Adrenal gland (tissue), 9 donors: ENCODE measurements at regions not wholly inside any gene's neighbourhood (a gene's known extent, or its start where the extent isn't known, plus 50 kb on each side); places are given as distances from the start of the nearest gene placed in this dataset.

ENCODE experiments used
- DNase-seq, 7 donors: peaks; one replicate each; pipeline ENCODE4 v3.0.0-alpha.2; 2019 to 2020
- H3K27ac ChIP-seq, 5 donors: fragments of 200-600 bp; sonication (generic) in 4 of 5; 1 replicate in 3 of 5; 2 replicates in 2 of 5; pipeline versions ENCODE4 v1.5.1 to v1.8.0; 2016 to 2020; ENCODE audit warnings: mild to moderate bottlenecking in 1 of 5
- H3K27me3 ChIP-seq: fragments of 200-600 bp; 2 replicates; pipeline ENCODE4 v1.8.0; 2021
- H3K36me3 ChIP-seq, 2 donors: fragments of 200-600 bp; replicated peaks in 1 of 2; 1 replicate in 1 of 2; 2 replicates in 1 of 2; pipeline versions ENCODE4 v1.5.1 to v1.8.0; 2018 to 2022
- H3K4me1 ChIP-seq, 2 donors: fragments of 200-600 bp; replicated peaks in 1 of 2; 1 replicate in 1 of 2; 2 replicates in 1 of 2; pipeline versions ENCODE4 v1.5.1 to v1.8.0; 2018 to 2021
- H3K4me3 ChIP-seq, 4 donors: fragments of 200-600 bp; sonication (generic) in 3 of 4; one replicate each; pipeline ENCODE4 v1.5.1; 2016 to 2018
- H3K9me3 ChIP-seq, 3 donors: fragments of 200-600 bp; sonication (generic) in 1 of 3; replicated peaks in 1 of 3; 1 replicate in 2 of 3; 2 replicates in 1 of 3; pipeline versions ENCODE4 v1.5.1 to v1.8.0; 2016 to 2021
- POLR2A ChIP-seq, 2 donors: fragments of 450-650 bp; IDR thresholded peaks; one replicate each; pipeline ENCODE4 v1.6.1; 2017; ENCODE audit warnings: antibody characterized with exemption in 2 of 2, mild to moderate bottlenecking in 2 of 2, moderate library complexity in 1 of 2
- WGBS, 4 donors: extraction: QIAGEN DNeasy Blood & Tissue Kit in 2 of 4; methylation state at CpG; one replicate each; pipeline versions ENCODE4 v1.1.5 to v1.1.7; 2013 to 2017; 5-methylcytosine and 5-hydroxymethylcytosine counted together
- intact Hi-C, 2 donors: fragments of 100-400 bp; cut with DNase I; formaldehyde crosslinking; loops; one replicate each; pipeline versions ENCODE4 v1.14.1 to v1.15.0; 2022 to 2023
- TF ChIP-seq, protein P1 (sequence below), 6 experiments: fragments of 450-650 bp in 4 of 6; fragments of 200-600 bp in 2 of 6; sonication (generic) in 1 of 6; IDR thresholded peaks; 1 replicate in 5 of 6; 2 replicates in 1 of 6; pipeline versions ENCODE4 v1.5.1 to v1.8.0; 2016 to 2021; ENCODE audit warnings: antibody characterized with exemption in 6 of 6, mild to moderate bottlenecking in 2 of 6, moderate library complexity in 1 of 6
- donor health status: healthy with polysubstance abuse.
- donor health status: Bipolar disorder and iron deficiency.
- donor health status: DM: yes; HTN: yes; CAD: no.
- donor health status: DM: no; HTN: no; CAD: no.
- donor health status: DM: no; HTN: no; CAD: no.

DNA sequence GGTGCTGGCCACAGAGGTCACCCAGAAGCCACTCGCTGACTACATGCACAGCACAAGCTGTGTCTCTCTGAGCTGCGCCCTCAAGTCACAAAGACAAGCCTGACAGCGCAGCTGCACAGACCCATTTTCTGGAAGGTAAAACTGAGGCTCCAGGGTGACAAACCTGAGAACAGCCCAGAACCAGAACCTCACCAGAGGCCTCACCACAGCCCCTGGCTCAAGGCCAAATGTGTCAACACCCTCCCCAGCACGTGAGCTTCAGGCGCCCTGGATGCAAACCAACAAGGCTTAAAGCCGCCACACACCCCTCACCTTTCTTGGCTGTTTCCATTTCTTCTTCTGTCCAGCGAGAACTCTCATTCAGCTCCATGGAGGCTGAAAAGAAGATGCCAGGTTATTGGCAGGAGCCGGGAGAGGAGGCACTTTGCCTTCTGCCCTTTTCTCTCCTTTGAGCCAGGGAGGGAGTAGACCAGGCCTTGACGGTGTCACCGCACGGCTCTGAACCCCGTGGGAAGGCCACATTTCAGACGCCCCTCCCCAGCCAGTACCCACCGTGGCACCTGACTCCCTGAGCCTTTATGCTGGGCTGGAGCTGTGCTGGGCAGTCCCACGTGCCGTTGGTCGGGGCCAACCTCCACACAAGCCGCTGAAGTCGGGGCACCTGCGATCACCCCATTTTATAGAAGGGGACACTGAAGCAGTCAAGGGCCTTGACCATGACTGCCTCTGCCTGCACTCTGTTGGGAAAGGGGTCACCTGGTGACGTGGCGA, 103.1 kb downstream of the RFLNA start:
- TF ChIP-seq, protein P1, sequence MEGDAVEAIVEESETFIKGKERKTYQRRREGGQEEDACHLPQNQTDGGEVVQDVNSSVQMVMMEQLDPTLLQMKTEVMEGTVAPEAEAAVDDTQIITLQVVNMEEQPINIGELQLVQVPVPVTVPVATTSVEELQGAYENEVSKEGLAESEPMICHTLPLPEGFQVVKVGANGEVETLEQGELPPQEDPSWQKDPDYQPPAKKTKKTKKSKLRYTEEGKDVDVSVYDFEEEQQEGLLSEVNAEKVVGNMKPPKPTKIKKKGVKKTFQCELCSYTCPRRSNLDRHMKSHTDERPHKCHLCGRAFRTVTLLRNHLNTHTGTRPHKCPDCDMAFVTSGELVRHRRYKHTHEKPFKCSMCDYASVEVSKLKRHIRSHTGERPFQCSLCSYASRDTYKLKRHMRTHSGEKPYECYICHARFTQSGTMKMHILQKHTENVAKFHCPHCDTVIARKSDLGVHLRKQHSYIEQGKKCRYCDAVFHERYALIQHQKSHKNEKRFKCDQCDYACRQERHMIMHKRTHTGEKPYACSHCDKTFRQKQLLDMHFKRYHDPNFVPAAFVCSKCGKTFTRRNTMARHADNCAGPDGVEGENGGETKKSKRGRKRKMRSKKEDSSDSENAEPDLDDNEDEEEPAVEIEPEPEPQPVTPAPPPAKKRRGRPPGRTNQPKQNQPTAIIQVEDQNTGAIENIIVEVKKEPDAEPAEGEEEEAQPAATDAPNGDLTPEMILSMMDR (IDR thresholded peaks at IDR 0.05): no peak
- no peak for TF ChIP-seq POLR2A (IDR thresholded peaks at IDR 0.05)
- Histone ChIP-seq H3K27ac (peak overlapping the region in 3 of 5 donors; percentile 55 to 100 (median 99)), H3K9me3 (no peaks in the 10 kb centered on the region), H3K27me3 (no peaks in the 10 kb centered on the region), H3K36me3 (peaks cover 0 to 50% of the 10 kb centered on the region in 2 donors), H3K4me3 (no peak overlapping the region), H3K4me1 (peaks cover 31 to 69% of the 10 kb centered on the region in 2 donors)
- WGBS, 4 donors: 73 to 74% (median 74%) methylated on average over 18 to 22 of the region's 22 CpGs
- intact Hi-C loops: no loop called here
- DNase-seq: peak in 6 of 7 donors; percentile 59 to 80 (median 67)

GRCh38 chr12:124397399-124397679, 102.4 kb downstream of the RFLNA start:
- peaks cover 0 to 50% of the 10 kb centered on the region in 2 donors for H3K36me3 ChIP-seq
- no peaks in the 10 kb centered on the region for H3K9me3 ChIP-seq
- no peaks in the 10 kb centered on the region for H3K27me3 ChIP-seq
- H3K4me1 ChIP-seq: peaks cover 35 to 69% of the 10 kb centered on the region in 2 donors
- intact Hi-C loops: no loop called here
- WGBS, 4 donors: 22 to 31% (median 27%) methylated on average over 6 to 7 of the region's 7 CpGs
- H3K4me3 ChIP-seq: no peak overlapping the region
- H3K27ac ChIP-seq: peak overlapping the region in 4 of 5 donors; percentile 7 to 100 (median 77)
- TF ChIP-seq POLR2A (IDR thresholded peaks at IDR 0.05): no peak
- DNase-seq: peak in 6 of 7 donors; percentile 63 to 83 (median 72)

DNA sequence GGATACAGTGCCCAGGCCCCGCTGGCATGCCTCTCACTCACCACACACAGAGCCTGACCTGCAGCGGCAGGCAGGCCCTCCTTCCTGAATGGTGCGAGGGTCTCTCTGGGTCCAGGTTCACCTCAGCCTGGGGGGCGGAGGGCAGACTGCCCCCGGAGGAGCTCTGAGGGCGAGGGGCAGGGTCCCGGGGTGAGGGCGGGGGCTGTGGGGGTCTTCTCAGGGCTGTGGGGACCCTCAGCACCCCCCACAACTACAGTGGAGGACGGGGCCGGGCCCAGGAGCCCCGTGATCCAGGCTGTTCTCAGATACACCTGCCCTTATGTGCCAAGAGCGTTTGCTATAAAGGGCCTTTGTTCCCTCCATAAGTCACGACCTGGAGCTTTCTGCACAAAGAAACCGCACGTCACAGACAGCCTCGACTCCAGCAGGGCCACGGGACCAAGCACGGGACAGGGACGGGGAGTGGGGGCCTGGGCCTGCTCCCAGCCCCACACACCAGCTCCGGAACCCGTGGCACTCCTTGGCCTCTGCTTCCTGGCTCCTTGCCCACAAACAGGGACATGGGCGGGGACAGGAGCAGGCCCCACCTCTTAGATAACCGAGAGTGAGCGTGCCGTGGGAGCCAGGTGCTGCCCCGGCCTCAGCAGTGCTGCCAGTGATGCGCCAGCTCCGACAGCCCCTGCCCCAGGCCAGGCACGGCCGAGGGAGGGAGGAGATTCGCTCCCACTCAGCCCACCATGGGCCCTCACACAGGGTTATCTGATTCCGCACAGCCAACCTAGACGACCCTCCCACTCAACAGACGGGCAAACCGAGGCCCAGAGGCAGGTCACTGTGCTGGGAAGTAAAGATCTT, 101.9 kb downstream of the RFLNA start:
- H3K27me3 ChIP-seq: no peaks in the 10 kb centered on the region
- peak; percentile 79 to 94 (median 91) for DNase-seq
- intact Hi-C loops: no loop called here
- peak overlapping the region; percentile 7 to 100 (median 55) for H3K27ac ChIP-seq
- H3K4me1 ChIP-seq: peaks cover 39 to 73% of the 10 kb centered on the region in 2 donors
- H3K4me3 ChIP-seq: no peak overlapping the region
- H3K36me3 ChIP-seq: peaks cover 0 to 45% of the 10 kb centered on the region in 2 donors
- no peaks in the 10 kb centered on the region for H3K9me3 ChIP-seq
- peak in 1 of 2 donors; percentile 41 for TF ChIP-seq POLR2A (IDR thresholded peaks at IDR 0.05)
- TF ChIP-seq, protein P1 (IDR thresholded peaks at IDR 0.05): no peak
- 51 to 65% (median 55%) methylated on average over 4 to 35 of the region's 35 CpGs for WGBS, 4 donors

DNA sequence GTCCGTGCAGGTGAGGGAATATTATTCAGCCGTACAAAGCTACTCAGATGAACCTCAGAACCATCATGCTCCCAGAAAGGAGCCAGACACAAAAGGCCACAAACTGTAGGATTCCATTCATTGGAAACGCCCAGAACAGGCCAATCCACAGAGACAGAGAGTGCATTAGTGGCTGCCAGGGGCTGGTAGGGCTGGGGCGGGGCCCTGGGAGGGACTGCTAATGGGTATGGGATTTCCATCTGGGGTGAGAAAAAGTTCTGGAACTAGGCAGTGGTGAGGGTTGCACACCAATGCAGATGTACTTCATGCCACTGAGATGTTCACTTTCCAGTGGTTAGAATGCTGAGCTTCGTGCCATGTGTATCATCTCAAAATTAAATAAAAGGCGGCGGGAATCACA, 101.1 kb downstream of the RFLNA start:
- H3K9me3 ChIP-seq: no peaks in the 10 kb centered on the region
- TF ChIP-seq, protein P1 (IDR thresholded peaks at IDR 0.05): no peak
- no peak for TF ChIP-seq POLR2A (IDR thresholded peaks at IDR 0.05)
- no peak overlapping the region for H3K4me3 ChIP-seq
- intact Hi-C loops: no loop called here
- H3K27ac ChIP-seq: peak overlapping the region in 3 of 5 donors; percentile 28 to 100 (median 99)
- no peaks in the 10 kb centered on the region for H3K27me3 ChIP-seq
- peaks cover 0 to 37% of the 10 kb centered on the region in 2 donors for H3K36me3 ChIP-seq
- peaks cover 39 to 80% of the 10 kb centered on the region in 2 donors for H3K4me1 ChIP-seq
- 85 to 90% (median 86%) methylated on average over 7 of the region's 7 CpGs for WGBS, 4 donors
- DNase-seq: no peak
